ENCODE measurements at regions not wholly inside any gene's neighbourhood (a gene's known extent, or its start where the extent isn't known, plus 50 kb on each side); places are given as distances from the start of the nearest gene placed in this dataset.

DNA sequence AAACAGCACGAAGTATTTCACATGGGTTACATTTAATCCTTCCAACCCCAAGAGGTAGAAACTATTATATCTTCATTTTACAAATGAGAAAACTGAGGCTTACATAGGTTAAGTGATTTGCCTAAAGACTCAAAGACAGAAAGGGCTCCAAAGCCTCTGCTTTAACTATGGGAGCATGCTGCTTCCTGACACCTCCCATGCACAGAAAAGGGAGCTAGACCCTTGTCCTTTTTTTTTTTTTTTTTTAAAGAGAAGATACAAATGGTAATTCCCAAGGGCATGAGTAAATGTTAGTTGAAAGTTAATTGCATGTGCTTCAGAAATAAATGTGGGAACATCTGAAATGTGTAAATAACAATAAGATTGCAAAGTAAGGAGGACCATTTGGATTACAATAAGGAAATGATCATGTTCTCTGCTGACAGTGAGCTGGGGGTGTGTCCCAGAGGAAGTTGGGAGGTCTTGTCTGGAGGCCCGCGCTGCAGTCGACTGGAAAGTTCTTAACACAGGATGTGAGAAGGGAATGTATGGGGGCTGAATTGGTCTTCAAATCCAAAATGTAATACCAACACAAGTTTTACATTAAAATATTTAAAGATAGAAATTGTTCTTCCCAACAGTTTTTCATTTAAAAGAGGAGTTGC is 500.3 kb downstream of the KLF12 start:
- TF ChIP-seq ZFP3 (CRISPR knock-in tag; IDR thresholded peaks at IDR 0.05) (no peak), BACH2 (CRISPR knock-in tag; IDR thresholded peaks at IDR 0.05; ENCODE audit: borderline replicate concordance) (no peak), OSR1 (CRISPR knock-in tag; IDR thresholded peaks at IDR 0.05) (no peak), SNAI2 (CRISPR knock-in tag; IDR thresholded peaks at IDR 0.05) (no peak), TOX (CRISPR knock-in tag; IDR thresholded peaks at IDR 0.05; ENCODE audit: borderline replicate concordance) (no peak), ARNTL (CRISPR knock-in tag; IDR thresholded peaks at IDR 0.05; ENCODE audit: borderline replicate concordance, low read depth) (no peak), ZNF565 (CRISPR knock-in tag; conservative IDR thresholded peaks at IDR 0.05; ENCODE audit: low read depth) (no peak)
- TF ChIP-seq, protein P1, sequence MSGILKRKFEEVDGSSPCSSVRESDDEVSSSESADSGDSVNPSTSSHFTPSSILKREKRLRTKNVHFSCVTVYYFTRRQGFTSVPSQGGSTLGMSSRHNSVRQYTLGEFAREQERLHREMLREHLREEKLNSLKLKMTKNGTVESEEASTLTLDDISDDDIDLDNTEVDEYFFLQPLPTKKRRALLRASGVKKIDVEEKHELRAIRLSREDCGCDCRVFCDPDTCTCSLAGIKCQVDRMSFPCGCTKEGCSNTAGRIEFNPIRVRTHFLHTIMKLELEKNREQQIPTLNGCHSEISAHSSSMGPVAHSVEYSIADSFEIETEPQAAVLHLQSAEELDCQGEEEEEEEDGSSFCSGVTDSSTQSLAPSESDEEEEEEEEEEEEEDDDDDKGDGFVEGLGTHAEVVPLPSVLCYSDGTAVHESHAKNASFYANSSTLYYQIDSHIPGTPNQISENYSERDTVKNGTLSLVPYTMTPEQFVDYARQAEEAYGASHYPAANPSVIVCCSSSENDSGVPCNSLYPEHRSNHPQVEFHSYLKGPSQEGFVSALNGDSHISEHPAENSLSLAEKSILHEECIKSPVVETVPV (CRISPR knock-in tag; IDR thresholded peaks at IDR 0.05) = no peak
